ENCODE measurements at regions not wholly inside any gene's neighbourhood (a gene's known extent, or its start where the extent isn't known, plus 50 kb on each side); places are given as distances from the start of the nearest gene placed in this dataset.

DNA sequence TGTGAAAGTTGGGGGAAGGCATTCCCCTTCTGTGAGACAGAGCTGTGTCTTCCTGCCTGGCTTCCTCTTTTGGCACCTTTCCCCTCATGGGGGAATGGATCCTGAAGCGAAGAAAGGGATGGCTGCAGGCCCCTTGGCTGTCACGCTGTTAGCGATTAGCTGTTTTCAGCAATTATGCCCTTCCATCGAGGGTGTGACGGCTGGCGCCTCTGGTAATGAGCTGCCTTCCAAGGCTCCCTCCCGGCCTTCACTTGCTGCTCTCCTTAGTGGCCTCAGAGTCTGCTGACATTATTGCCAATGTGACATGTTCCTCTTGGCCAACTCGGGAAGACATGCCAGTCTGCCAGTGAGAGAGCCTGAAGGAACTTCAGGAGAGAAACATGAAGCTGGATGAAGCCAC is 162.1 kb downstream of the ZIC5 start:
- peaks cover 6% of the 10 kb centered on the region for H3K36me3 Mint-ChIP-seq (ENCODE audit: insufficient read depth, unreplicated experiment)
- H3K9me3 Mint-ChIP-seq (ENCODE audit: unreplicated experiment): no peaks in the 10 kb centered on the region
- H3K4me1 Mint-ChIP-seq (ENCODE audit: insufficient read depth, unreplicated experiment): no peaks in the 10 kb centered on the region
- DNase-seq (ENCODE audit: unreplicated experiment): no peak
- CTCF ChIA-PET: interaction anchor here (0.7 to 0.8 kb wide), 2 partner anchors 15 to 764 kb away, joined by 3 read pairs; no protein-coding TSS in a partner anchor
- POLR2A ChIA-PET: no interaction called here
- BruUV-seq (replicated peaks): no TSS peak
- TF ChIP-seq, protein P1, sequence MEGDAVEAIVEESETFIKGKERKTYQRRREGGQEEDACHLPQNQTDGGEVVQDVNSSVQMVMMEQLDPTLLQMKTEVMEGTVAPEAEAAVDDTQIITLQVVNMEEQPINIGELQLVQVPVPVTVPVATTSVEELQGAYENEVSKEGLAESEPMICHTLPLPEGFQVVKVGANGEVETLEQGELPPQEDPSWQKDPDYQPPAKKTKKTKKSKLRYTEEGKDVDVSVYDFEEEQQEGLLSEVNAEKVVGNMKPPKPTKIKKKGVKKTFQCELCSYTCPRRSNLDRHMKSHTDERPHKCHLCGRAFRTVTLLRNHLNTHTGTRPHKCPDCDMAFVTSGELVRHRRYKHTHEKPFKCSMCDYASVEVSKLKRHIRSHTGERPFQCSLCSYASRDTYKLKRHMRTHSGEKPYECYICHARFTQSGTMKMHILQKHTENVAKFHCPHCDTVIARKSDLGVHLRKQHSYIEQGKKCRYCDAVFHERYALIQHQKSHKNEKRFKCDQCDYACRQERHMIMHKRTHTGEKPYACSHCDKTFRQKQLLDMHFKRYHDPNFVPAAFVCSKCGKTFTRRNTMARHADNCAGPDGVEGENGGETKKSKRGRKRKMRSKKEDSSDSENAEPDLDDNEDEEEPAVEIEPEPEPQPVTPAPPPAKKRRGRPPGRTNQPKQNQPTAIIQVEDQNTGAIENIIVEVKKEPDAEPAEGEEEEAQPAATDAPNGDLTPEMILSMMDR (IDR thresholded peaks at IDR 0.05; ENCODE audit: unreplicated experiment): no peak
- intact Hi-C loops (cut with micrococcal nuclease): no loop called here
- H3K27me3 Mint-ChIP-seq (ENCODE audit: insufficient read depth, unreplicated experiment): no peaks in the 10 kb centered on the region
- H3K4me3 Mint-ChIP-seq (ENCODE audit: unreplicated experiment): no peak overlapping the region
- H3K27ac Mint-ChIP-seq (ENCODE audit: low read depth, unreplicated experiment): no peak overlapping the region

DNA sequence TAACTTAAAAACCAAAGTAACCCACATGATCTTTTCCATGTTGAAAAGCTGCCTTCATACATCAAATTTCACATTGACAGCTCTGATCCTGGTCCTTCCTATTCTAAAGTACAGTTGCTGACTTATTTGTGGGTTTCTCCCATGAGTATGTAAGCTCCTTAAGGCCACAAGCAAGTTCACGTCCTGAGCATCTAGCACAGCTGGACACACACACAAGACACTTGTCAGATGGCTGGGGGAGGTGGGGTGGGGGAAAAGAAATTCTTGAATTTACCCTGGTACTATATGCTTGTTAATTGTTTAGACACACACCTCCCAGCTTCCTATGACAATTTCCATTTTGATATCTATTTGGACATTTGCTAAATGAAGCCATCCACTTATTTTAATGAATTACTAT is 162.8 kb downstream of the ZIC5 start:
- H3K36me3 Mint-ChIP-seq (ENCODE audit: insufficient read depth, unreplicated experiment): peaks cover 6% of the 10 kb centered on the region
- DNase-seq (ENCODE audit: unreplicated experiment): no peak
- POLR2A ChIA-PET: no interaction called here
- H3K27ac Mint-ChIP-seq (ENCODE audit: low read depth, unreplicated experiment): no peak overlapping the region
- no peak overlapping the region for H3K4me3 Mint-ChIP-seq (ENCODE audit: unreplicated experiment)
- no peaks in the 10 kb centered on the region for H3K9me3 Mint-ChIP-seq (ENCODE audit: unreplicated experiment)
- TF ChIP-seq, protein P1 (IDR thresholded peaks at IDR 0.05; ENCODE audit: unreplicated experiment): no peak
- CTCF ChIA-PET: interaction anchor here (0.5 to 0.8 kb wide), 2 partner anchors 103 to 764 kb away, joined by 3 read pairs; no protein-coding TSS in a partner anchor
- no peaks in the 10 kb centered on the region for H3K4me1 Mint-ChIP-seq (ENCODE audit: insufficient read depth, unreplicated experiment)
- intact Hi-C loops (cut with micrococcal nuclease): no loop called here
- H3K27me3 Mint-ChIP-seq (ENCODE audit: insufficient read depth, unreplicated experiment): no peaks in the 10 kb centered on the region
- no TSS peak for BruUV-seq (replicated peaks)

DNA sequence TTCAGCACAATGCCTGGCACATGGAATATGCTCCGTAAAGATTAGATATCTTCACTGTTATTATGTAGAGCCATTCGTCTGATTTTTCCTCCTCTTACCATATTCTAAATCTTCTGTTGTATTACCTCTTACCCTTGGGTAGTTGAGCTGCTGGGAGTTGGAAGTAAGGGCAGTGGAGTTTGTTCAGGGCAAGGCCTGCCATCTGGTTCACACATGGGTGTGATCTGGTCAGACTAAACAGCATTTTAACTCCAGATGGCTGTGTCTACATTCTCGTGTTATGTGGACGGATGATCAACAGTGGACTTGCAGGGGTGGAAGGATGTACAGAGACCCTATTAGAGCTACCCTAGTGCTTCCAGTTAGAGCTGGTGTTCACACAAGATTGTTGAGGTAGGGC is 164.9 kb downstream of the ZIC5 start:
- BruUV-seq (replicated peaks): no TSS peak
- Mint-ChIP-seq H3K4me1 (ENCODE audit: insufficient read depth, unreplicated experiment) (no peaks in the 10 kb centered on the region), H3K9me3 (ENCODE audit: unreplicated experiment) (no peaks in the 10 kb centered on the region), H3K27ac (ENCODE audit: low read depth, unreplicated experiment) (no peak overlapping the region), H3K4me3 (ENCODE audit: unreplicated experiment) (no peak overlapping the region), H3K36me3 (ENCODE audit: insufficient read depth, unreplicated experiment) (no peaks in the 10 kb centered on the region), H3K27me3 (ENCODE audit: insufficient read depth, unreplicated experiment) (no peaks in the 10 kb centered on the region)
- intact Hi-C loops (cut with micrococcal nuclease): no loop called here
- TF ChIP-seq, protein P1 (IDR thresholded peaks at IDR 0.05; ENCODE audit: unreplicated experiment): no peak
- CTCF ChIA-PET: no interaction called here
- DNase-seq (ENCODE audit: unreplicated experiment): no peak
- POLR2A ChIA-PET: no interaction called here

DNA sequence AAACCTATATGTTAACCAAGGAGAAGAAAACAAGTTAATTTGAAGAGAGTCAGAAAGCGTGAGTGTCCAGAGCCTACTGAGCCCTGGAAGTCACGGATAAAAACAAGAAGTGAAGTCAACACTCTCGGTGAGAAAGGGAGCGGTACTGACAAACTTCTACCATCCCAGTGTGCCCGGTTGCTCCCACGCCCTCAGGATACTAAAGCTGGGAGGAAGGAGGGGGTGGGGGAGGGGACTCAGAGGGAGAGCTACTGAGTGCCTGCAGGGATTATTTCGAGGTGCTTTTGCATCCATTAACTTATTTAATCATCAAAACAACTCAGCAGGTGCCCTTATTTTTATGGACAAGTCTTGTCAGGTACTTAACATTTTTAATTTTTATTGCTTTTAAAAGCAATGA is 166.2 kb downstream of the ZIC5 start:
- Mint-ChIP-seq H3K4me3 (ENCODE audit: unreplicated experiment) (no peak overlapping the region), H3K27ac (ENCODE audit: low read depth, unreplicated experiment) (no peak overlapping the region)

More for the DNA sequence above, 166.2 kb downstream of the ZIC5 start:
- no peak for DNase-seq (ENCODE audit: unreplicated experiment)
- TF ChIP-seq, protein P1 (IDR thresholded peaks at IDR 0.05; ENCODE audit: unreplicated experiment): no peak
- POLR2A ChIA-PET: no interaction called here
- H3K36me3 Mint-ChIP-seq (ENCODE audit: insufficient read depth, unreplicated experiment): no peaks in the 10 kb centered on the region
- no TSS peak for BruUV-seq (replicated peaks)
- no peaks in the 10 kb centered on the region for H3K4me1 Mint-ChIP-seq (ENCODE audit: insufficient read depth, unreplicated experiment)
- no peaks in the 10 kb centered on the region for H3K27me3 Mint-ChIP-seq (ENCODE audit: insufficient read depth, unreplicated experiment)
- CTCF ChIA-PET: no interaction called here
- no peaks in the 10 kb centered on the region for H3K9me3 Mint-ChIP-seq (ENCODE audit: unreplicated experiment)
- intact Hi-C loops (cut with micrococcal nuclease): no loop called here

Data from MCF 10A (cell line).